ENCODE measurements at regions not wholly inside any gene's neighbourhood (a gene's known extent, or its start where the extent isn't known, plus 50 kb on each side); places are given as distances from the start of the nearest gene placed in this dataset.
"Not testable (repeated sequence)": the region's sequence is repeated elsewhere in the genome, so short reads cannot be mapped to it uniquely, and the experiment has no call there.

DNA sequence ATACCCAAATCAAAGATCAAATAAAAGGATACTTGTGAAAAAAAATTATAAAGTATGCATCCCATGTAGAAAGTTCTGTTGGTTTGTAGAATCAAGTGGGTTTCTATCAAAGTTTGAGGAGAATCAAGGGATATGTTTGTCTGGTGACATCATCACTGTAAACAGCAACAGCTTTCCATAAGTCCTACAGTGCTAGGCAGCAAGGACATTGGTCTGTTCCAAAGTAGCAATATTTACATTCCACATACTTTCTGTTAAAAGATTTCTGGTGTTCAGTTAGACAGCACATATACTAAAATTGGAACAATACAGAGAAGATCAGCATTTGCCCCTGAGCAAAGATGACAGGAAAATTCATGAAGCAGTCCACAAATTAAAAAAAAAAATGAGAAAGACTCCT is 683.9 kb downstream of the XPNPEP1 start:
- Histone ChIP-seq H3K4me1 (peaks cover 0 to 14% (median 0%) of the 10 kb centered on the region in 4 donors), H3K36me3 (no peaks in the 10 kb centered on the region), H3K27me3 (no peaks in the 10 kb centered on the region), H3K9me3 (no peaks in the 10 kb centered on the region), H3K4me3 (no peak overlapping the region), H3K27ac (no peak overlapping the region)
- TF ChIP-seq POLR2AphosphoS5 (IDR thresholded peaks at IDR 0.05) = no peak
- TF ChIP-seq, protein P1, sequence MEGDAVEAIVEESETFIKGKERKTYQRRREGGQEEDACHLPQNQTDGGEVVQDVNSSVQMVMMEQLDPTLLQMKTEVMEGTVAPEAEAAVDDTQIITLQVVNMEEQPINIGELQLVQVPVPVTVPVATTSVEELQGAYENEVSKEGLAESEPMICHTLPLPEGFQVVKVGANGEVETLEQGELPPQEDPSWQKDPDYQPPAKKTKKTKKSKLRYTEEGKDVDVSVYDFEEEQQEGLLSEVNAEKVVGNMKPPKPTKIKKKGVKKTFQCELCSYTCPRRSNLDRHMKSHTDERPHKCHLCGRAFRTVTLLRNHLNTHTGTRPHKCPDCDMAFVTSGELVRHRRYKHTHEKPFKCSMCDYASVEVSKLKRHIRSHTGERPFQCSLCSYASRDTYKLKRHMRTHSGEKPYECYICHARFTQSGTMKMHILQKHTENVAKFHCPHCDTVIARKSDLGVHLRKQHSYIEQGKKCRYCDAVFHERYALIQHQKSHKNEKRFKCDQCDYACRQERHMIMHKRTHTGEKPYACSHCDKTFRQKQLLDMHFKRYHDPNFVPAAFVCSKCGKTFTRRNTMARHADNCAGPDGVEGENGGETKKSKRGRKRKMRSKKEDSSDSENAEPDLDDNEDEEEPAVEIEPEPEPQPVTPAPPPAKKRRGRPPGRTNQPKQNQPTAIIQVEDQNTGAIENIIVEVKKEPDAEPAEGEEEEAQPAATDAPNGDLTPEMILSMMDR (IDR thresholded peaks at IDR 0.05) = no peak
- intact Hi-C loops (cut with DNase I) = no loop called here
- no peak for DNase-seq

DNA sequence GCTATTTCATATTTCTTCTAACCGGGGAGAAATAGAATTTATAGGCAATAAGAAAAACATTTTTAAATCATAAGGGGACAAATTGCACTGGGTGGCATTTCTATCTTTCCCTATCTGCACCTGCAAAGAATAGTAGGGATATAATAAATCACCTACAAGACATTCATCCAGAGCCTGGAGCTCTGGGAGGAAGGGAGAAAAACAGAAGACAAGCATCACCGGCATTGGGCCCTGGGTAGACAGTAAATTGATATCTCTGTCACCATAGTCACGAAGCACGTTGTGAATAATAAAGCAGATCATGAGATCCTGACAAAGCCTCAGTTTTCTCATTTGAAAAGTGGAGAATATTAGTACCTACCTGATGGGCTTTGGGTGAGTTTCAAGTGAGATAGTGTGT is 685.6 kb downstream of the XPNPEP1 start:
- H3K9me3 ChIP-seq = no peaks in the 10 kb centered on the region
- H3K4me3 ChIP-seq = no peak overlapping the region
- DNase-seq = no peak
- no peak overlapping the region for H3K27ac ChIP-seq
- H3K27me3 ChIP-seq = no peaks in the 10 kb centered on the region
- H3K36me3 ChIP-seq = no peaks in the 10 kb centered on the region
- intact Hi-C loops (cut with DNase I) = no loop called here
- TF ChIP-seq, protein P1 (IDR thresholded peaks at IDR 0.05) = no peak
- TF ChIP-seq POLR2AphosphoS5 (IDR thresholded peaks at IDR 0.05) (no peak), POLR2A (IDR thresholded peaks at IDR 0.05) (no peak), EP300 (IDR thresholded peaks at IDR 0.05) (no peak)
- H3K4me1 ChIP-seq = peaks cover 0 to 14% (median 0%) of the 10 kb centered on the region in 4 donors
- WGBS, 2 donors = 36 to 68% methylated on average over 4 of the region's 4 CpGs

DNA sequence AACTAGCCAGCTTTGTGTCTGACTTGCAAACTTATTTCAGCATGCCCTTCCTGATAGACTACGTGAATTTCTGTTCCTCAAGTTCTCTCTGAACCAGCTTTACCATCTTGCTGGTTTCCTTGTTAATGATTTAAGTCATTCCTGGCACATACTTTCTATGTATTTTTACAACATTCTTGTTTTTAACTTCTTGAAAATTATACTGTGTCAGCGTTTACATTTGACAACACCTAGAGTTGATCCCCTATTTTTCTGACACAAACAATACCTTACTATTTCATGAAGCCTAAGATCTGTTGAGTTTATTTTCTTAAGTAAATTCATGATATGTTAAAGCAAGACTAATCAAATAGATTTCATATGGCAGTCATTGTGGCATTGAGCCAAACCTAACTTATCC is 686.3 kb downstream of the XPNPEP1 start:
- H3K27me3 ChIP-seq = no peaks in the 10 kb centered on the region
- peaks cover 0 to 14% (median 0%) of the 10 kb centered on the region in 4 donors for H3K4me1 ChIP-seq
- no peak overlapping the region for H3K4me3 ChIP-seq
- intact Hi-C loops (cut with DNase I) = no loop called here
- H3K36me3 ChIP-seq = no peaks in the 10 kb centered on the region
- DNase-seq = no peak
- no peaks in the 10 kb centered on the region for H3K9me3 ChIP-seq
- no peak overlapping the region for H3K27ac ChIP-seq
- WGBS, 2 donors = 14 to 67% methylated on average over 2 of the region's 2 CpGs
- TF ChIP-seq, protein P1 (IDR thresholded peaks at IDR 0.05) = no peak
- TF ChIP-seq POLR2A (IDR thresholded peaks at IDR 0.05) (no peak), POLR2AphosphoS5 (IDR thresholded peaks at IDR 0.05) (no peak), EP300 (IDR thresholded peaks at IDR 0.05) (no peak)

GRCh38 chr10:109223533-109223932 is 699.8 kb downstream of the XPNPEP1 start:
- H3K27me3 ChIP-seq; H3K9me3 ChIP-seq; intact Hi-C loops (cut with DNase I); H3K36me3 ChIP-seq; H3K4me1 ChIP-seq; H3K27ac ChIP-seq; DNase-seq; H3K4me3 ChIP-seq: not testable (repeated sequence)
- WGBS, 2 donors = 80 to 88% methylated on average over 13 of the region's 13 CpGs

- intact Hi-C loops (cut with DNase I) = no loop called here
Measured at GRCh38 chr10:109219935-109220605, 703.2 kb downstream of the XPNPEP1 start.

More at GRCh38 chr10:109219935-109220605, 703.2 kb downstream of the XPNPEP1 start:
- no peak for DNase-seq
- Histone ChIP-seq H3K4me3 (no peak overlapping the region), H3K4me1 (peaks cover 0 to 9% (median 0%) of the 10 kb centered on the region in 4 donors), H3K27me3 (no peaks in the 10 kb centered on the region), H3K36me3 (no peaks in the 10 kb centered on the region), H3K9me3 (no peaks in the 10 kb centered on the region), H3K27ac (no peak overlapping the region)
- TF ChIP-seq POLR2A (IDR thresholded peaks at IDR 0.05) (no peak), EP300 (IDR thresholded peaks at IDR 0.05) (no peak), POLR2AphosphoS5 (IDR thresholded peaks at IDR 0.05) (no peak)
- TF ChIP-seq, protein P1 (IDR thresholded peaks at IDR 0.05) = no peak
- WGBS, 2 donors = 77 to 90% methylated on average over 2 of the region's 2 CpGs
